ENCODE measurements at regions not wholly inside any gene's neighbourhood (a gene's known extent, or its start where the extent isn't known, plus 50 kb on each side); places are given as distances from the start of the nearest gene placed in this dataset.

DNA sequence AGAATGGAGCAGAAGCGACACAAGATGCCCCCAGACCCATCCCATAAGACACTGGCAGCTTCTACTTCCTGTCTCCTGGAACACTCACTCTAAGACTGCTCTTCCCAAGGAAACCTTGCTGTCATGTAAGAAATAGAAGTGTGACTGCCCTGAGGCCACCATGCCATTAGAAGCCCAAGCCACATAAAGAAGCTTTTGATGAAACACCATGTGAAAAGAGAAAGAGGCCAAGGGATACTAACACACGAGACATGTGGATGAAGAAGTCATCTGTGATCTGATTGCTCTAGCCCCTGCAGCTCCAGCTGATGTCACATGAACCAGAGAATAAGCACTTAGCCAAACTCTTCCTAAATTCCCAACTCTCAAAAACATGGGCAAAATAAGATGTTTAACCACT, 117.9 kb upstream of the PCSK2 start:
- no peak for DNase-seq

DNA sequence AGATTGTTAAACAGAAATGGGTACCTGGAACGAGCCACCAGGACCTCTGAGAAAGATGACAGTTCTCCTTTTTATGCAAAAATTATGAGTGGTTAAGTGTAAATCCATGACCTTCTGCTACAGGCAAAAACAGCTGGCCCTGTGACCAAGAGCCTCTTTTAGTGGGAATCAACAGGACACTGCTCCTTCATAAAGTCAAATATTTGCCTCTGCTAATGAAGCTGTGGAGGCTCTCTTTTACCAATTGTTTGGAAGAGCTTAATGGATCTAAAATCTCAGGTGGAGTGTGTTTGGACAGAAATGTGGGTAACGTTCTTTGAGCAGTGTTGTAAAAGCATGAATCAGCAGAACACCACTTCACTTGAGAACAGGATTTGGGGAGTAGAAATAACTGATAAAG, 117.5 kb upstream of the PCSK2 start:
- Mint-ChIP-seq H3K4me1 (no peaks in the 10 kb centered on the region), H3K27me3 (ENCODE audit: low read depth in 2 of 2) (no peaks in the 10 kb centered on the region), H3K36me3 (no peaks in the 10 kb centered on the region), H3K4me3 (no peak overlapping the region), H3K9me3 (peaks cover 0 to 7% of the 10 kb centered on the region in 2 donors), H3K27ac (no peak overlapping the region)
- no peaks in the 10 kb centered on the region for H3K9me3 ChIP-seq (ENCODE audit: control insufficient read depth, insufficient read depth, low read length)
- H3K4me3 ChIP-seq (ENCODE audit: low read length), result no peak overlapping the region
- H3K27me3 ChIP-seq (ENCODE audit: control insufficient read depth, insufficient read depth, low read length), result no peaks in the 10 kb centered on the region
- DNase-seq (no peak), ATAC-seq (no peak)
- intact Hi-C loops (cut with micrococcal nuclease), result no loop called here
- WGBS (ENCODE audit: insufficient coverage), result 65% methylated on average over 2 of the region's 2 CpGs
- TF ChIP-seq, protein P1, sequence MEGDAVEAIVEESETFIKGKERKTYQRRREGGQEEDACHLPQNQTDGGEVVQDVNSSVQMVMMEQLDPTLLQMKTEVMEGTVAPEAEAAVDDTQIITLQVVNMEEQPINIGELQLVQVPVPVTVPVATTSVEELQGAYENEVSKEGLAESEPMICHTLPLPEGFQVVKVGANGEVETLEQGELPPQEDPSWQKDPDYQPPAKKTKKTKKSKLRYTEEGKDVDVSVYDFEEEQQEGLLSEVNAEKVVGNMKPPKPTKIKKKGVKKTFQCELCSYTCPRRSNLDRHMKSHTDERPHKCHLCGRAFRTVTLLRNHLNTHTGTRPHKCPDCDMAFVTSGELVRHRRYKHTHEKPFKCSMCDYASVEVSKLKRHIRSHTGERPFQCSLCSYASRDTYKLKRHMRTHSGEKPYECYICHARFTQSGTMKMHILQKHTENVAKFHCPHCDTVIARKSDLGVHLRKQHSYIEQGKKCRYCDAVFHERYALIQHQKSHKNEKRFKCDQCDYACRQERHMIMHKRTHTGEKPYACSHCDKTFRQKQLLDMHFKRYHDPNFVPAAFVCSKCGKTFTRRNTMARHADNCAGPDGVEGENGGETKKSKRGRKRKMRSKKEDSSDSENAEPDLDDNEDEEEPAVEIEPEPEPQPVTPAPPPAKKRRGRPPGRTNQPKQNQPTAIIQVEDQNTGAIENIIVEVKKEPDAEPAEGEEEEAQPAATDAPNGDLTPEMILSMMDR (IDR thresholded peaks at IDR 0.05), result no peak
- H3K27ac ChIP-seq (ENCODE audit: low read length), result no peak overlapping the region
- H3K4me1 ChIP-seq (ENCODE audit: control insufficient read depth, insufficient read depth, low read length), result no peaks in the 10 kb centered on the region
- H3K36me3 ChIP-seq (ENCODE audit: control insufficient read depth, insufficient read depth, low read length), result no peaks in the 10 kb centered on the region

More for the DNA sequence above, 117.9 kb upstream of the PCSK2 start:
- H3K27ac Mint-ChIP-seq, result no peak overlapping the region
- no peak for ATAC-seq
- H3K9me3 Mint-ChIP-seq, result peaks cover 0 to 7% of the 10 kb centered on the region in 2 donors
- Histone ChIP-seq H3K4me1 (ENCODE audit: control insufficient read depth, insufficient read depth, low read length) (no peaks in the 10 kb centered on the region), H3K36me3 (ENCODE audit: control insufficient read depth, insufficient read depth, low read length) (no peaks in the 10 kb centered on the region), H3K27me3 (ENCODE audit: control insufficient read depth, insufficient read depth, low read length) (no peaks in the 10 kb centered on the region), H3K9me3 (ENCODE audit: control insufficient read depth, insufficient read depth, low read length) (no peaks in the 10 kb centered on the region), H3K27ac (ENCODE audit: low read length) (no peak overlapping the region), H3K4me3 (ENCODE audit: low read length) (no peak overlapping the region)
- no peaks in the 10 kb centered on the region for H3K27me3 Mint-ChIP-seq (ENCODE audit: low read depth in 2 of 2)
- TF ChIP-seq, protein P1 (IDR thresholded peaks at IDR 0.05), result no peak
- no peaks in the 10 kb centered on the region for H3K4me1 Mint-ChIP-seq
- 90% methylated on average over 2 of the region's 2 CpGs for WGBS (ENCODE audit: insufficient coverage)
- intact Hi-C loops (cut with micrococcal nuclease), result no loop called here
- no peaks in the 10 kb centered on the region for H3K36me3 Mint-ChIP-seq
- H3K4me3 Mint-ChIP-seq, result no peak overlapping the region

DNA sequence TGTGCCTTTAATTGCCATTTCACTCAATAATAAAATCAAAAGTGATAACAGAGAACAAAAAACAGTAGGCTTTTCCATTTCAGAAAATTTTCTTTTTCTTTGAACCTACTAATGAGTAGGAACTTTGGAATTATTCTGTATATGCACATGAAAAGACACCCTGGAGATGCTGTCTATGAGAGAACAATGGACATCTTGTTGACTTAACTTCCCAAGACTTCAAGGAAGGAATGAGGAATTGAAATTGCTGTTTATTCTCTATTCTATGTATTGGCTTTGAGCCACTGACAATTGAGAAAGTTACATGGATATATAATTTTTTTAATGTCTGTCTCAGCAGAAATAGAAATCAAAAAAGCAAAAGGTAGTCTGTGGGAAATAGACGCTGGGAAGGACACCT, 98.6 kb upstream of the PCSK2 start:
- Histone ChIP-seq H3K36me3 (ENCODE audit: control insufficient read depth, insufficient read depth, low read length) (no peaks in the 10 kb centered on the region), H3K4me3 (ENCODE audit: low read length) (no peak overlapping the region), H3K4me1 (ENCODE audit: control insufficient read depth, insufficient read depth, low read length) (no peaks in the 10 kb centered on the region), H3K27me3 (ENCODE audit: control insufficient read depth, insufficient read depth, low read length) (no peaks in the 10 kb centered on the region), H3K27ac (ENCODE audit: low read length) (no peak overlapping the region), H3K9me3 (ENCODE audit: control insufficient read depth, insufficient read depth, low read length) (no peaks in the 10 kb centered on the region)
- Mint-ChIP-seq H3K4me1 (no peaks in the 10 kb centered on the region), H3K4me3 (no peak overlapping the region), H3K9me3 (peaks cover 0 to 6% of the 10 kb centered on the region in 2 donors), H3K27ac (no peak overlapping the region), H3K27me3 (ENCODE audit: low read depth in 2 of 2) (no peaks in the 10 kb centered on the region), H3K36me3 (no peaks in the 10 kb centered on the region)
- 83% methylated on average over 1 of the region's 1 CpG for WGBS (ENCODE audit: insufficient coverage)
- no peak for DNase-seq
- intact Hi-C loops (cut with micrococcal nuclease), result no loop called here
- TF ChIP-seq, protein P1 (IDR thresholded peaks at IDR 0.05), result no peak
- ATAC-seq, result no peak

DNA sequence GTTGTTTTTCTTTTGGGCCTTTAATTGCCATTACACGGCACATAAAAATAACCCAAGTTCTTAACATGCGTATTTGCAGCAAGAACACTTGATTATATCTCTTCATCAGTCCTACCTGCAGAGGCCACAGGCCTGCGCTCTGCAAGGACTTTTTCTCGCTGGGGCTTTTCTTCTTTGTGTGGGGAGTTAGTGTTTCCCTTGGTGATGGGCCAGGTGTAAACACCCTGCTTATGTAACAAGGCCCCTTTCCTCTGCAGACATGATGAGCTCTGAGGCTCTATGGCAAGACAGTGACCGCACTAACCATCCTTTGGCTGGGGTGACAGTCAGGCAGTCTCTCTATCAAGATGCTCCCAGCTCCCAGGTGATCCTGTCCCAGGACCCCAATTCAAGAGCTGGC, 97.8 kb upstream of the PCSK2 start:
- no peak overlapping the region for H3K27ac Mint-ChIP-seq
- no peaks in the 10 kb centered on the region for H3K36me3 Mint-ChIP-seq
- H3K27ac ChIP-seq (ENCODE audit: low read length), result no peak overlapping the region
- DNase-seq (no peak), ATAC-seq (no peak)
- intact Hi-C loops (cut with micrococcal nuclease), result no loop called here
- no peak overlapping the region for H3K4me3 Mint-ChIP-seq
- TF ChIP-seq, protein P1 (IDR thresholded peaks at IDR 0.05), result no peak
- WGBS (ENCODE audit: insufficient coverage), result 91% methylated on average over 3 of the region's 5 CpGs
- H3K4me3 ChIP-seq (ENCODE audit: low read length), result no peak overlapping the region
- no peaks in the 10 kb centered on the region for H3K36me3 ChIP-seq (ENCODE audit: control insufficient read depth, insufficient read depth, low read length)
- no peaks in the 10 kb centered on the region for H3K9me3 ChIP-seq (ENCODE audit: control insufficient read depth, insufficient read depth, low read length)
- no peaks in the 10 kb centered on the region for H3K4me1 ChIP-seq (ENCODE audit: control insufficient read depth, insufficient read depth, low read length)
- H3K4me1 Mint-ChIP-seq, result no peaks in the 10 kb centered on the region
- no peaks in the 10 kb centered on the region for H3K27me3 ChIP-seq (ENCODE audit: control insufficient read depth, insufficient read depth, low read length)
- H3K9me3 Mint-ChIP-seq, result peaks cover 0 to 6% of the 10 kb centered on the region in 2 donors
- no peaks in the 10 kb centered on the region for H3K27me3 Mint-ChIP-seq (ENCODE audit: low read depth in 2 of 2)

All from natural killer cell (primary cell).